GM19328 (cell line): ENCODE measurements at regions not wholly inside any gene's neighbourhood (a gene's known extent, or its start where the extent isn't known, plus 50 kb on each side); places are given as distances from the start of the nearest gene placed in this dataset.
"Not testable (repeated sequence)": the region's sequence is repeated elsewhere in the genome, so short reads cannot be mapped to it uniquely, and the experiment has no call there.

ENCODE experiments used
- ATAC-seq: cut with Tn5 transposase; IDR thresholded peaks from one replicate; pipeline ENCODE4 v1.9.1; 2021; ENCODE audit warnings: mild to moderate bottlenecking, moderate library complexity; ENCODE audit not compliant: unreplicated experiment

- ATAC-seq = no peak
These were observed 121.5 kb upstream of the PDE1A start for GRCh38 chr2:182548031-182548950.

DNA sequence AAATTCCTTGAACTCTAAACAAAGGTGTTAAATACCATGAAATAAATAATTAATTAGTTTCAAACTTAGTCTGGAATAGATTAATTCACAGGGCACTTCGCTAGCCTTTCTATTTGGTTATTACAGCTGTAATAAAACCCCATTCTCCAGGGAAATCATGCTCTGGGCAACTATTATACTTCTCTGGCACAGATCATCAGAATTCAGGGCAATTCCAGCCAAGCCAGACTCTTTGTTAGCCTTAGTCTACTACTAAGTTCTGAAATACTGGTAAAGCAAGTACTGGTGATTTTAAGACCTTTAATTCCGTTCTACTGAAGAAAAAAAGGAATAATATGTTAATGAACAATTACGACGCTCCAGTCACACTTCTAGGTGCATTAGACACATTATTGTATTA lies 123.4 kb upstream of the PDE1A start:
- no peak for ATAC-seq

- not testable (repeated sequence) for ATAC-seq
These were observed 125.4 kb upstream of the PDE1A start for GRCh38 chr2:182552232-182552631.

- ATAC-seq = not testable (repeated sequence)
These were observed 125.9 kb upstream of the PDE1A start for GRCh38 chr2:182552785-182553184.

DNA sequence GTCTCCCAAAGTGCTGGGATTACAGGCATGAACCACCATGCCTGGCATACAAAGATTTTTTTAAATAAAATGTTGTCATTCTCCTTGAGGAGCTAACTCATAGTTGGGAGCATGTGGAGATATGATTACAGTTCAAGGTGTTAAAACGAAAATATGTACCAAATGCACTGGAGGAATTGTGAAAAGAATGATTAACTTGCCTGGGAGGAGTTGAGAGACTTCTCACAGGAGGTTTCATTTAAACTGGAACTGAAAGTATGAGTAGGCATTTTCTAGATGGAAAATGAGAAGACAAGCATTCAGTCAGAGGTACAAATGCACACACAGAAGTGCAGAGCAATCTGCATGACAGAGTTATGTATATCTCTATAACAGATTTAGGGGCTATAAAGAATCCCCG lies 126.6 kb upstream of the PDE1A start:
- ATAC-seq = peak; percentile 98

DNA sequence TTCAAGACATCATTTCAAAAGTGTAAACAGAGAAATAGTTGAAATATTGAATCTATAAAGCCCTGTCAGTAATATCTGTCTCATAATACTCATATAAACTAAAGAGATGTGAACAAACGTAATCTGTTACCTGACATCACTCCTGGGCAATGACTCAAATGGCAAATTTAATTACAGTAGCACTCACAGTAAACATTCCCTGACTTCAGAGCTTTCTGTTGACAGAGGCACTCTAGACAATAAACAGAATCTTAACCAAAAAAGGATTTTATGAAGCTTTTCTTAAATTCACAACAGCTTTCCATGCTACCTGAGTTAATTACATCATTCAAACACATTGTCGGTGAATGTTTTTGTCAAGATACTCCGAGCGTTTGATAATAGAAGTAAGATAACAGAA lies 128.1 kb upstream of the PDE1A start:
- no peak for ATAC-seq

- no peak for ATAC-seq
These were observed 131.7 kb upstream of the PDE1A start for GRCh38 chr2:182558564-182558963.

DNA sequence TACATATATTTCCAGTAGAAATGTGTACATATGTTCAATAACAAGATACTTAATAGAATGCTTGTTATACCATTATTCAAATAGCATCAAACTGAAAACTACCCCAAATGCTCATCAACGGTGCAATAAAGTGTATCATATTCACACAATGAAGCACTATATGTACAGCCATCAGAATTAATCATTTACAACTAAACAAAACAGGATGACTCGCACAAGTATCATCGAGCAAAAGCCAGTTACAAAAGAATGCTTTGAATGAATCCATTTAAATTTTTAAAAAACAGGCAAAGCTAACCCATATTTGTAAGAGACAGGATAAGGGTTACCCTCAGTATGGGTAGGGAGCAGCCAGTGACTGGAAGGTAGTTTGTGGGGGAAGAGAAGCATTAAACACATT lies 132.8 kb upstream of the PDE1A start:
- ATAC-seq = no peak

GRCh38 chr2:182565911-182566567 lies 139.2 kb upstream of the PDE1A start:
- no peak for ATAC-seq

DNA sequence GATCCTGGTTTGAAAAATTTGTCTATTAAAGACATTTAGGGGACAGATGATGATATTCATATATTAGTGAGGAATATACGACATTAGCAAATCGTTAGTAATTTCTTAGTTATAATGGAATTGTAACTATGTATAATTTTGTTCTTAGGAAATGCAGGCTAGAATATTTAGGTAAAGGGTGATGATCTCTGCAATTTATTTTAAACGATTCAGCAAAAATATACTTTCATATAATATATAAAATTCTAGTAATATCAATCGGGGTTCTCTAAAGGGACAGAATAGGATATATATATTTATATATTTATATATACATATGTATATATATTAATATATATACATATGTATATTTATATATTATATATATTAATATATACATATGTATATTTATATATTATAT lies 142.5 kb upstream of the DNAJC10 start:
- no peak for ATAC-seq

- no peak for ATAC-seq
These were observed 138.2 kb upstream of the DNAJC10 start for GRCh38 chr2:182577816-182578215.

- no peak for ATAC-seq
These were observed 134.7 kb upstream of the DNAJC10 start for GRCh38 chr2:182581196-182581935.

DNA sequence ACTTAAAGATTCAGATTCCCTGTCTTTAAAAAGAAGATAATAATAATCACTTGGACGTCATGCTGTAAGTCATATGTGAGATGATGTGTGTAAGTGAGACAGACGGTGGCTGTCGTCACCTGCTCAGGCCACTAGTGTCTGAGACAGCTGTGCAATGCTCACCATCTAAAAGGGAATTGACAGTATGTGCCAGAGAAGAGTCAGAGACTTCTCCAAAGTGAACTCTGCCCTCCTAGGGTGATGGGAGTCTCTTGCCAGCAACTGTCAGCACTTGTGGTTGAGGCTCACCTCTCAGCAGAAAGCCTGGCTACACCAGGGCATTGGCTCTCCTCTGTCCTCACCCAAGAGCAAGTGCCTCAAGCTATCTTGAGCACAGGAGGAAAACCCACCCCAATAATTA lies 131.6 kb upstream of the DNAJC10 start:
- ATAC-seq = no peak

GRCh38 chr2:182585001-182585400 lies 131.1 kb upstream of the DNAJC10 start:
- ATAC-seq = no peak

DNA sequence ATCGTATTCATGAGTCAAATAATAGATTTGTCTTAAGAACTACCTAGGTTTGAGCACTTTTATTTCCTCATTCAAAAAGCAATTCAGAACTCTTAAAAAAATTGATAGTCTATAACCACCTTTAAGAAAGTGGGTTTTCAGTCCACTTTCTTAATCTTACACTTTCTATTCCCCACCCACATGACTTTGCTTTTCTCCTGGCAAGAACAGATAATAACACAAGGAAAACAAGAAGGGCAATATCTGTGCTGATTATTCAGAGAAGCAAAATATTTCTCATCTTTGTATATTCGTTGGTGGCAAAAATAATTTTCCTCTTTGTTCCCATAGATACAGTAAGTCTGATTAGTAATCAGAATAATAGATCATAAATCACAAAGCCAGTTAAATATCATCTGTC lies 130.6 kb upstream of the DNAJC10 start:
- no peak for ATAC-seq

GRCh38 chr2:182586426-182586825 lies 129.6 kb upstream of the DNAJC10 start:
- ATAC-seq = no peak

DNA sequence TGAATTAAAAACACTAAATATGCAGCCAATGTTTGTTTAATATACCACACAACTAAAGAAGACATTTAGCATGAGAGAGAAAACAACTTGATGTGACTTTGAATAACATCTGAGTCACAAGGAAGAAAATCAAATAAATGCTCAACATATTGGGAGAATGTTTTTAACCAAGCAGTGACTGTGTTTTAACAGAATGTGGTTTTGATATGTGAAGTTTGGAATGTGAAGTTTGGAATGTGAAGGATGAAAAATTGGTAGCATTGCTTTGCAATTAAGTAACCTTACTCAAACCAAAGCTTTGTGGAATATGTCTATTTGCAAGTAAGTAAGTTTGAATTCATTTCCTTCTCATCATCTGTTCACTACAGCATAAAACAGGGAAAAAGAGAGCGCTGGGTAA lies 128.2 kb upstream of the DNAJC10 start:
- ATAC-seq = no peak

GRCh38 chr2:182589121-182589520 lies 126.9 kb upstream of the DNAJC10 start:
- ATAC-seq = no peak

DNA sequence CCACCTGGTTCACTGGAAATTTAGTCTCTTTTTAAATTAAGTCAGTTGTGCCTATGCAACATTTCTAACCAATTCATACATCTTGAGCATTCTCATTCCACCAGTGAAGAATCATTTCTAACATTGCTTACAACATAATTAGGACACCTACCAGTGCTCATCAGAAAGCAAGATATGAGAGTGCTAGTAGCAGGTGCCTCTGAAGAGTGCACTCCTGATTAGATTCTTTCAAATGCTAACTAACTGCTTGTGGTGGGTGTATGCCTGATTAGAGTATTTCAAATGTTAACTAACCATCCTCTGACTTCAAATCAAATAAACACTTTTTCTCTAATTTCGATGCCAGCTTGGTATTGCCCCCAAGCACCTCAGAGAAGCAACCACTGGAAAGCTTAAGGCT lies 124.3 kb upstream of the DNAJC10 start:
- ATAC-seq = no peak

- no peak for ATAC-seq
These were observed 123.2 kb upstream of the DNAJC10 start for GRCh38 chr2:182592691-182593393.

GRCh38 chr2:182593394-182593975 lies 122.6 kb upstream of the DNAJC10 start:
- ATAC-seq = no peak
